H9 (cell line): ENCODE measurements at regions not wholly inside any gene's neighbourhood (a gene's known extent, or its start where the extent isn't known, plus 50 kb on each side); places are given as distances from the start of the nearest gene placed in this dataset.

ENCODE experiments used
- DNase-seq: peaks from one replicate; pipeline ENCODE4 v3.0.0-alpha.2; 2017
- H2AFZ ChIP-seq: one replicate; pipeline ENCODE4 v1.6.1; 2013; ENCODE audit warnings: mild to moderate bottlenecking, low read length, control low read depth, moderate library complexity
- H2AK5ac ChIP-seq: 2 replicates; pipeline ENCODE4 v1.6.1; 2013; ENCODE audit warnings: low read length, control low read depth, mixed read lengths; ENCODE audit not compliant: insufficient read length
- H2BK120ac ChIP-seq: one replicate; pipeline ENCODE4 v1.6.1; 2013; ENCODE audit warnings: low read depth, mild to moderate bottlenecking, low read length, control low read depth, inconsistent platforms; ENCODE audit not compliant: poor library complexity, severe bottlenecking
- H2BK12ac ChIP-seq: 2 replicates; pipeline ENCODE4 v1.6.1; 2013; ENCODE audit warnings: low read length, control low read depth, mixed read lengths, low read depth; ENCODE audit not compliant: insufficient read length
- H2BK15ac ChIP-seq: 2 replicates; pipeline ENCODE4 v1.6.1; 2013; ENCODE audit warnings: low read depth, low read length, control low read depth
- H2BK20ac ChIP-seq: one replicate; pipeline ENCODE4 v1.6.1; 2013; ENCODE audit warnings: low read depth, mild to moderate bottlenecking, low read length, control low read depth, inconsistent platforms; ENCODE audit not compliant: poor library complexity, severe bottlenecking
- H2BK5ac ChIP-seq: 2 replicates; pipeline ENCODE4 v1.6.1; 2013; ENCODE audit warnings: low read length, control low read depth, mixed read lengths; ENCODE audit not compliant: insufficient read length
- H3K14ac ChIP-seq: 2 replicates; pipeline ENCODE4 v1.6.1; 2013; ENCODE audit warnings: low read length, control low read depth; ENCODE audit not compliant: insufficient read depth
- H3K18ac ChIP-seq: 2 replicates; pipeline ENCODE4 v1.6.1; 2013; ENCODE audit warnings: low read depth, mild to moderate bottlenecking, mixed read lengths, low read length, control low read depth; ENCODE audit not compliant: insufficient read length
- H3K23ac ChIP-seq: 2 replicates; pipeline ENCODE4 v1.6.1; 2013; ENCODE audit warnings: low read length, control low read depth, mixed read lengths, low read depth; ENCODE audit not compliant: insufficient read length
- H3K23me2 ChIP-seq: 2 replicates; pipeline ENCODE4 v1.6.1; 2013; ENCODE audit warnings: low read depth, mild to moderate bottlenecking, mixed read lengths, low read length, control low read depth; ENCODE audit not compliant: insufficient read length, poor library complexity, severe bottlenecking
- H3K27ac ChIP-seq: 2 replicates; pipeline ENCODE4 v1.5.1; 2013; ENCODE audit warnings: low read length, control low read depth, mixed read lengths, low read depth; ENCODE audit not compliant: insufficient read length
- H3K27me3 ChIP-seq: 2 replicates; pipeline ENCODE4 v1.6.1; 2013; ENCODE audit warnings: low read length, control low read depth, inconsistent platforms; ENCODE audit not compliant: insufficient read depth
- H3K4ac ChIP-seq: 2 replicates; pipeline ENCODE4 v1.6.1; 2013; ENCODE audit warnings: low read depth, mild to moderate bottlenecking, control low read depth, inconsistent platforms, low read length, moderate library complexity
- H3K4me1 ChIP-seq: 2 replicates; pipeline ENCODE4 v1.6.1; 2013; ENCODE audit warnings: low read length, control low read depth, inconsistent platforms; ENCODE audit not compliant: insufficient read depth
- H3K4me2 ChIP-seq: 2 replicates; pipeline ENCODE4 v1.6.1; 2013; ENCODE audit warnings: low read length, control low read depth, mixed read lengths; ENCODE audit not compliant: insufficient read length, insufficient read depth
- H3K56ac ChIP-seq: 2 replicates; pipeline ENCODE4 v1.6.1; 2013; ENCODE audit warnings: low read depth, mild to moderate bottlenecking, mixed read lengths, low read length, control low read depth; ENCODE audit not compliant: insufficient read length
- H3K79me1 ChIP-seq: 2 replicates; pipeline ENCODE4 v1.6.1; 2013; ENCODE audit warnings: low read depth, mild to moderate bottlenecking, moderate library complexity, low read length, control low read depth, inconsistent platforms; ENCODE audit not compliant: insufficient read depth, poor library complexity, severe bottlenecking
- H3K79me2 ChIP-seq: 2 replicates; pipeline ENCODE4 v1.6.1; 2013; ENCODE audit warnings: low read length, control low read depth, inconsistent platforms; ENCODE audit not compliant: insufficient read depth
- H3K9ac ChIP-seq: 2 replicates; pipeline ENCODE4 v1.6.1; 2013; ENCODE audit warnings: low read length, control low read depth, mixed read lengths; ENCODE audit not compliant: insufficient read length; ENCODE audit errors: extremely low read depth
- H3K9me3 ChIP-seq: one replicate; pipeline ENCODE4 v1.6.1; 2013; ENCODE audit warnings: low read depth, low read length, inconsistent platforms; ENCODE audit not compliant: control insufficient read depth
- H3T11ph ChIP-seq: one replicate; pipeline ENCODE4 v1.6.1; 2013; ENCODE audit warnings: mild to moderate bottlenecking, low read length, control low read depth, inconsistent platforms
- H4K20me1 ChIP-seq: one replicate; pipeline ENCODE4 v1.6.1; 2013; ENCODE audit not compliant: control insufficient read depth, insufficient read length, insufficient read depth
- H4K5ac ChIP-seq: 2 replicates; pipeline ENCODE4 v1.6.1; 2013; ENCODE audit warnings: low read depth, mild to moderate bottlenecking, mixed read lengths, low read length, control low read depth; ENCODE audit not compliant: insufficient read length
- H4K8ac ChIP-seq: replicated peaks from 2 replicates; pipeline ENCODE4 v1.6.1; 2013; ENCODE audit warnings: low read length, control low read depth, mixed read lengths, low read depth; ENCODE audit not compliant: insufficient read length
- H4K91ac ChIP-seq: 2 replicates; pipeline ENCODE4 v1.6.1; 2013; ENCODE audit warnings: low read depth, mild to moderate bottlenecking, moderate library complexity, mixed read lengths, low read length, control low read depth; ENCODE audit not compliant: insufficient read length
- H3K27ac Mint-ChIP-seq, 3 experiments: 2 replicates in 2 of 3; 3 replicates in 1 of 3; pipeline ENCODE4 v1.8.0; 2020 to 2021; ENCODE audit warnings: mixed read lengths in 3 of 3, mild to moderate bottlenecking in 1 of 3, moderate library complexity in 1 of 3
- H3K27me3 Mint-ChIP-seq: 2 replicates; pipeline ENCODE4 v1.8.0; 2021; ENCODE audit warnings: low read depth, mild to moderate bottlenecking, moderate library complexity, mixed read lengths
- H3K36me3 Mint-ChIP-seq, 3 experiments: 2 replicates in 2 of 3; 3 replicates in 1 of 3; pipeline ENCODE4 v1.8.0; 2020 to 2021; ENCODE audit warnings: low read depth in 3 of 3, mixed read lengths in 3 of 3; ENCODE audit not compliant: insufficient read depth in 1 of 3
- H3K4me1 Mint-ChIP-seq, 2 experiments: 2 replicates each; pipeline ENCODE4 v1.8.0; 2020; ENCODE audit warnings: mixed read lengths in 2 of 2
- H3K4me3 Mint-ChIP-seq, 2 experiments: 2 replicates in 1 of 2; 3 replicates in 1 of 2; pipeline ENCODE4 v1.8.0; 2020 to 2021; ENCODE audit warnings: mild to moderate bottlenecking in 2 of 2, mixed read lengths in 2 of 2, moderate library complexity in 1 of 2
- H3K9me3 Mint-ChIP-seq, 2 experiments: 2 replicates in 1 of 2; 3 replicates in 1 of 2; pipeline ENCODE4 v1.8.0; 2020; ENCODE audit warnings: mild to moderate bottlenecking in 2 of 2, mixed read lengths in 2 of 2, moderate library complexity in 1 of 2
- CTCF ChIP-seq: fragments of 200-600 bp; sonication (generic); conservative IDR thresholded peaks from 3 replicates; pipeline ENCODE4 v1.8.0; 2021; ENCODE audit warnings: antibody characterized with exemption, mild to moderate bottlenecking
- WGBS: extraction: QIAGEN DNeasy Blood & Tissue Kit; methylation state at CpG from one replicate; pipeline ENCODE4 v1.1.7; 2013; ENCODE audit warnings: missing lambda C conversion rate, low lambda C conversion rate, mixed read lengths; ENCODE audit not compliant: insufficient read length; ENCODE audit errors: extremely low coverage; 5-methylcytosine and 5-hydroxymethylcytosine counted together

- Histone ChIP-seq H3K23me2 (no peaks in the 10 kb centered on the region), H3K4me1 (peaks cover 2% of the 10 kb centered on the region; the same call in 1 of the 2 replicates), H3K4ac (no peak overlapping the region), H2BK5ac (no peak overlapping the region), H3K4me2 (no peak overlapping the region), H2AFZ (no peak overlapping the region), H3K9me3 (no peaks in the 10 kb centered on the region), H3T11ph (no peak overlapping the region), H4K20me1 (no peaks in the 10 kb centered on the region), H3K27me3 (no peaks in the 10 kb centered on the region), H3K14ac (no peak overlapping the region), H2BK15ac (no peak overlapping the region), H3K23ac (no peak overlapping the region), H4K91ac (no peak overlapping the region), H3K27ac (no peak overlapping the region), H3K79me1 (no peaks in the 10 kb centered on the region), H3K56ac (no peak overlapping the region), H2BK20ac (no peak overlapping the region), H2BK12ac (no peak overlapping the region), H4K8ac (no peak overlapping the region), H2BK120ac (no peak overlapping the region), H2AK5ac (no peak overlapping the region), H3K9ac (no peak overlapping the region), H3K79me2 (no peaks in the 10 kb centered on the region), H3K18ac (no peak overlapping the region), H4K5ac (no peak overlapping the region)
- WGBS: no CpG with 5 or more reads among the region's 2 CpGs
- no peak for TF ChIP-seq CTCF
- Mint-ChIP-seq H3K9me3 (no peaks in the 10 kb centered on the region; a peak in 1 of 5 replicates), H3K4me1 (peaks cover 37 to 48% of the 10 kb centered on the region in 2 experiments), H3K27me3 (no peaks in the 10 kb centered on the region; the same call in none of the 2 replicates), H3K4me3 (no peak overlapping the region), H3K27ac (no peak overlapping the region), H3K36me3 (no peaks in the 10 kb centered on the region; a peak in 2 of 7 replicates)
- DNase-seq: no peak
Measured at GRCh38 chr18:32545631-32546030, 74.9 kb upstream of the GAREM1 start.
